SIG-M5 (cell line): ENCODE measurements at regions not wholly inside any gene's neighbourhood (a gene's known extent, or its start where the extent isn't known, plus 50 kb on each side); places are given as distances from the start of the nearest gene placed in this dataset.
"Not testable (repeated sequence)": the region's sequence is repeated elsewhere in the genome, so short reads cannot be mapped to it uniquely, and the experiment has no call there.

Experiments
- DNase-seq: peaks from one replicate; lab custom pipeline; 2025; lab: John Stamatoyannopoulos, UW

GRCh38 chr7:113593455-113593854, 325.4 kb downstream of the PPP1R3A start:
- DNase-seq = not testable (repeated sequence)

GRCh38 chr7:113592924-113593323, 325.9 kb downstream of the PPP1R3A start:
- DNase-seq = not testable (repeated sequence)

DNA sequence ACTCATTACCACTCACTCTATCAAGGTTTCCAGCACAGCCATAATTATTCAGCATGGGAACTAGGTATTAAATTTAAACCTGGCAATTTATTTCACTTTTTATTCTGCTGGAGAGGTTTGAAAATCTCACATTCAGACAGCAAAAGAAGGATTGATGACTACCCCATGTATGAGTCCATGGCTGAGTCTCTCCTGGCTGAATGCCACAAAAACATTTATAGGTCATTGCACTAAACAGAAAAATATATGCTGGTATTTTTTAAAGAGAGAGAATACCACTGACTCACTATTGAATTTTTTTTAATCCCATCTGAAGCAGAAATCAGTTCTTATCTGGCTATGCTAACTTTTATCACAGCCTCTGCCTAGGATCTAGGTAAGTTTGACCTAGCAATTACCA, 336.3 kb downstream of the PPP1R3A start:
- DNase-seq = no peak

- DNase-seq = not testable (repeated sequence)
Measured at GRCh38 chr7:113563257-113563656, 355.6 kb downstream of the PPP1R3A start.

- DNase-seq = no peak
Measured at GRCh38 chr7:113562801-113563200, 356.0 kb downstream of the PPP1R3A start.

DNA sequence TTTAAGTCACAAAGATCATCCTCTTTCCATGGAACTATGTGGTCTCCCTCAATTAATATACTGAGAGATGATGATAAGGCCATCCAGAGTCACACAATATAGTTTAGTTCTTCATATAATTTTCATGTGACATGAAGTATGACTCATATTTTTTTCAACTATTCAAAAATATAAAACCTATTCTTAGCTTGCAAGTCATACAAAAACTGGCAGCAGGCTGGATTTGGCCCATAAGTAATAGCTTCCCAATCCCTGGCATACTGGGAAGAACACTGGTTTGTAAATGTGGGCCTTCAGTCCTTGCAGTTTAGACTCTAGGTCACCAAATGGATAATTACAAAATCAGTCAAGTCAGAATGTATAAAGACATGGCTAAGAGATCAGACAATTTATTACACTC, 356.6 kb downstream of the PPP1R3A start:
- DNase-seq = no peak

DNA sequence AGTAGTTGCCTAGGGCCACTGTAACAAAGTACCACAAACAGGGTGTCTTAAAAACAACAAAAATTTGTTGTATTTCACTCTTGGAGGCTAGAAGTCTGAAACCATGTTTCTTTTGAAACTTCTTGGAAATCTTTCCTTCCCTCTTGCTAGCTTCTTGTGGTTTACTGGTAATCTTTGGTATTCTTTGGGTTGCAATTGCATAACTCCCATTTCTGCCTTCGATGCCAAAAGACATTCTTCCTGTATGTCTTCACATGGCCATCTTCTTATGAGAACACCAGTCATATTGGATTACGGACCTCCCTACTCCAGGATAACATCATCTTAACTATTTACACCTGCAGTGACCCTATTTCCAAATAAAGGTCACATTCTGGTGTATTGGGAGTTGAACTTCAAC, 357.4 kb downstream of the PPP1R3A start:
- no peak for DNase-seq

GRCh38 chr7:113550966-113551365, 367.8 kb downstream of the PPP1R3A start:
- DNase-seq = no peak

DNA sequence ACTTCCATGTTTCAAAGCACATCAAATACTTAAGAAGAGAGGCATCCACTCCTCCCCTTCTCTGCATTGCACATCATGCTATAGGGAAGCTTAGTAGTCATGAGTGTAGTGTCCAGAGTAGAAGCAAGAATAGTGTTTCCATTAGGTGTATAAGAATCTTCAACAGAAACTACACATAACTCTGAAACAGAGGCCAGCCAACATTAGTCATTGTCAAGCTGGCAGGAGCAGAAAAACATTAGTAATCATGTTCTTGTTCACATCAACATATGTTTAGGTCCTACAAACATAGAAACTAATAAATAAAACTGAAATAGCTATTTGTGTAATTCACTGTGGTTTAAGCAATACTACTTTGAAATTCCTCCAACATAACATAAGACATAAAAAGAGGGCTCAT, 370.2 kb downstream of the PPP1R3A start:
- no peak for DNase-seq

GRCh38 chr7:113548137-113548536, 370.7 kb downstream of the PPP1R3A start:
- no peak for DNase-seq

- no peak for DNase-seq
Measured at GRCh38 chr7:113521468-113521867, 397.3 kb downstream of the PPP1R3A start.

DNA sequence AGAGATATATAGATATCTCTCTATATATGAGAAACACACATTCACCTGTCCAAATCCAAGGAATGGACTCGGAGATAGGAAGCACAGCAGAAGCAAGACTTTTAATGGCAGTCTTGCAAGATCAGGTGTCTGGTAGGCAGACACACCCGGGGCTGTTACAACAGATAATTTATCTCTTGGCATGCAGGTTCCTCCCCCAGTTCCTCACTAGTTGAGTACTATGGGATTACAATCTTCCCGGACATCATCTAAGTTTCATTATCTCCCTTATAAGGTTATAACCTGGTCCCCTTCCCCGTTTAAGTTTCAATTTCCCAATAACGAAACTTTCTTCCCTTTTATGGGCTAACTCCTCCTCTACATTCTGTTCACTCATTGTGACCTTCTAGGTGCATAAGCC, 399.3 kb downstream of the PPP1R3A start:
- DNase-seq = no peak

DNA sequence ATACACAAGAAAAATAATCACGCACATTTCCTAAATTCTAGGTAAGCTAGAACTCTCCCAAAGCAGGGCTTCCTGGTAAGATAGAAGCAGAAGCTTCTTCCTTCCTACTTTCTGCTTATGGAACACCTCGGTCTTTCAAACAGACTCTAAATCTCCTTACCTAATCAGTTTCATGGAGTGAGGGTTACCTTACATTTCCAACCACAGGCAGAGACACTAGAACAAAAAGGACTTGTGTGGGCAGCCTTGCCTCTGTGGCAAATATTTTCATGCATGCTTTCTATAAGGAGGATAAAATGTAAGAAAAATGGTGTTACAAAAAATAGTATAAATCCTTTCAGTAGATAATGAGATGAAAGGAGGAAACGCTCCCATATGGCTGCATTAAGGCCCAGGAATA, 386.3 kb upstream of the SMIM30 start:
- no peak for DNase-seq

GRCh38 chr7:113504142-113504541, 385.8 kb upstream of the SMIM30 start:
- no peak for DNase-seq

DNA sequence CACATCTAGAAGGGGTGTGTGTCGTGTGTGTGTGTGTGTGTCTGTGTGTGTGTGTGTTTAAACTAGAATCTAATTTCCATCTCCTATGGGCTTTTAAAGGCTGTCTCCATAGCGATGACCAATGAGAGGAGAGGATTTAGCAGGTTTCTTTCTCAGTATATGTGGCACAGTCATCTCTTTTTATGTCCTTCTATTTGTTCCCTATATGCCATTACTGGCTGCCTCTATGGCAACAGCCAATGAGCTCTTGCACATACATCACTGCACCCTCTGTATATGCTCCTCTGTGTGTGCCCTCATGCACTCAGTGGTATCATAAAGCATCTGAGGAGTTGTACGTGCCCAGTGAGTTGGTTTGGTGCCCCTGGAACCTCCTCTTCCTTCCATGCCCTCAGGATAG, 378.2 kb upstream of the SMIM30 start:
- DNase-seq = not testable (repeated sequence)

DNA sequence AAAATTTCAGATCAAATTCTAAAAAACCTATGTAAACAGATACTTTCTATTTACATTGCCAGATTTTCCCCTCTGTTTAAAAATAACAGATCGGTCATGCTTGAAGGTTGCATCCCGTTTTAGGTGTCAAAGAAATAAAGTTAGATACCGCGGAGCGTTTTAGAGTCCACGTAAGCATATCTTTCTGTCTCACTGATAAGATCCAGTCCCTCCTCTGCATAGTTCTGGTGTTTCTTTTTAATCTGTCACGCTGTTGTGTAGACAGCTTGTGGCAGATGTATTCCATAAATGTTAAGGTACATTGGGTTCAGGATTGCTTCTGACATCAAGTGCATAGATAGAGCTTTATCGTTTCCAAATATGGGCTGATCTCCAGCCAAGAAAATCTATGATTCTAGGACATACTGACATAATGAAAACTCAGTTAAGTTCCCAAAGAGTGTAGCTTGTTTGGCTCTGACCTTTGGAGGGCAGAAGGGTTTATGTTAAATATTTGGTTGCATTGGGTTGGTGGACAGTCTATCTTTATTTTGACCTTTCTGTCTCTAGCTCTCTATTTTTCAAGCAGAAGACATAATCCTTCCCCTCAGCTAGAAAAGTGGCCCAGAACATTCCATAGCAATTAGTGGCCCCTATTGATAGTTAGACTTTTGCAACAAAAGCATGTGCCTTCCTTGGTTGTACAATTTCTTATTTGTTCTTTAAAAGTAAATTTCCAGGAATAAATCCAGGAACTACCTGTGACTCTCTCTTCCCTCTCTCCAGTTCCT, 376.6 kb upstream of the SMIM30 start:
- DNase-seq = not testable (repeated sequence)

DNA sequence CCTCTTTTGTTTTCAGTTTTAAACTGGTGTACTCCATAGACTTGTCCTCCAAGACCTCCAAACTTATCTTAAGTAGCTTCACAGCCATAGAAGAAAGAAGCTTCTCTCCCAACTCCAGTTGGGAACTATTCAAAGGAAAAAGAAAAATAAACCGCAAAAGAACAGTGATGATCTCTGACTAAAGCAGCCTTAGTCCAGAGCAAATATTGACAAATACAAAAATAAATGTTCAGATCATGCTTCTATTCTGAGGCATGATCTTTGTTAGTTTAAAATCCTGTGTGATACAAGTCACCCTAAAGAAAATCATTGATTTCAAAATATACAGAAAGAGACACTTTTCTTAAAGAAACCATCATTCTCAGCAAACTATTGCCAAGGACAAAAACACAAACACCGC, 373.0 kb upstream of the SMIM30 start:
- no peak for DNase-seq

DNA sequence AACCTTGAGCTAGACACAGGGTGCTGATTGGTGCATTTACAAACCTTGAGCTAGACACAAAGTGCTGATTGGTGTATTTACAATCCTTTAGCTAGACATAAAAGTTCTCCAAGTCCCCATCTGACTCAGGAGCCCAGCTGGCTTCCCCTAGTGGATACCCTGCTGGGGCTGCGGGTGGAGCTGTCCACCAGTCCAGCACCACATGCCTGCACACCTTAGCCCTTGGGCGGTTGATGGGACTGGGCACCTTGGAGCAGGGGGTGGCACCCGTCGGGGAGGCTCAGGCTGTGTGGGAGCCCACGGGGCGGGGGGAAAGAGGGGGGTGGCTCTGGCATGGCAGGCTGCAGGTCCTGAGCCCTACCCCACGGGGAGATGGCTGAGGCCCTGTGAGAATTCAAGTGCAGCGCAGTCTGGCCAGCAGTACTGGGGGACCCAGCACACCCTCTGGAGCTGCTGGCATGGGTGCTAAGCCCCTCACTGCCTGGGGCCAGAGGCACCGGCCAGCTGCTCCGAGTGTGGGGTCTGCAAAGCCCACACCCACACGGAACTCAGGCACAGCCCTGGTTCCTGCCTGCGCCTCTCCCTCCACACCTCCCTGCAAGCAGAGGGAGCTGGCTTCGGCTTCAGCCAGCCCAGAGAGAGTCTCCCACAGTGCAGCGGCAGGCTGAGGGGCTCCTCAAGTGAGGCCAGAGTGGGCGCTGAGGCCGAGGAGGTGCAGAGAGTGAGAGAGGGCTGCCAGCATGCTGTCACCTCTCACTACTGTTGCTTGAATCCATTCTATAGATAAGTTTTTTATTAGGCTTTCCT, 369.8 kb upstream of the SMIM30 start:
- no peak for DNase-seq

GRCh38 chr7:113486548-113486947, 368.2 kb upstream of the SMIM30 start:
- DNase-seq = no peak

GRCh38 chr7:113483657-113484056, 365.3 kb upstream of the SMIM30 start:
- DNase-seq = no peak

DNA sequence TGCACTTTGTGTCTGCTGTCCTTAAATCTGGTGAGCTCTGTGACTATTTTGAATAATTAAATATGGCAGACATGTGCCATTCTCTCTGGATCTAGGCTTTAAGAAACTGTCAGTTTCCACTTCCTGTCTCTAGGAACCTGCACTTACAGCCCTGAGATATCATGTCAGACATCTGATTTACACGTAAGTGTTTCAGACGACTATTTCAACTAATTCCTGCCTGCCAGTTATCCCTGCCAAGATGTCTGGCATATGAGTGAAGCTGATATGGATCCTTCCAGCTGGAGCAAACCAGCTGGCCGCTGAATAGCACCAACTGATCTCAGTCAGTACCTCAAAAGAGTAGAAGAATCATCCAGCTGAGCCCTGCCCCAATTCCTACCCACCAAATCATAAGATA, 362.2 kb upstream of the SMIM30 start:
- no peak for DNase-seq

DNA sequence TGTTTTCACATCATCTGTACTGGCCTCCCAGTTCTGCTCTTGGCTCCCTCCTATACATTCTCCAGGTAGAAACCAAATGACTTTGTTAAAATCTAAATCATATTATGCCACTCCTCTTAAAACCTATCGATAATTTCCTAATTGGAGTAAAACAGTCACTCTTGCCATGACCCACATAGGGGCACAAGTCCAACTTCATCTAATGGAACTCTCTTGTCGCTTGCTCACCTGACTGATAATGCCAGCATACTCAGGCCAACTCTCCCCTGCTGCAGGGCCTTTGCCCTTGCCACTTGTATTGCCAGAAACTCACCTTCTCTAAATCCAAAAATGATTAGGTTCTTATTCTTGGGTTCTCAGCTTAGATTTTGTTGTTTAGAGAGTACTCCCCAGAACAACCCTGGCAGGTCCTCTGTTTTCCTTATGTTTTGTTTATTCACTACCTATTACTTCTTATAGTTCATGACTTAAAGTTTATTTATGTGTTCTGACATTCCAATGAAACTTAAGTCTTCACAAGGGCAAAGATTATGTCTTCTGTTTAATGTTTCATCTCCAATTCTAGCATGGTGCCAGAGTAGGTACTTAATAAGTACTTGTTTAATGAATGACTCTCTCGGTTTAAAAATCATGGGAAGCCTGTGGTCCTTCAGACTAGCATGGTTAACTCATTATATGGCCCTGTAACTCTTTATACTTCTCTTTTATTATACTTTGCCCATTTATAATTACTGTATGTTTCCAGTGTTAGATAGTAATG, 345.9 kb upstream of the SMIM30 start:
- DNase-seq = no peak

- DNase-seq = no peak
Measured at GRCh38 chr7:113460067-113460466, 341.7 kb upstream of the SMIM30 start.
